ENCODE measurements at regions not wholly inside any gene's neighbourhood (a gene's known extent, or its start where the extent isn't known, plus 50 kb on each side); places are given as distances from the start of the nearest gene placed in this dataset.
A peak's percentile ranks its signal among the peaks of the same experiment; 100 is the strongest.

DNA sequence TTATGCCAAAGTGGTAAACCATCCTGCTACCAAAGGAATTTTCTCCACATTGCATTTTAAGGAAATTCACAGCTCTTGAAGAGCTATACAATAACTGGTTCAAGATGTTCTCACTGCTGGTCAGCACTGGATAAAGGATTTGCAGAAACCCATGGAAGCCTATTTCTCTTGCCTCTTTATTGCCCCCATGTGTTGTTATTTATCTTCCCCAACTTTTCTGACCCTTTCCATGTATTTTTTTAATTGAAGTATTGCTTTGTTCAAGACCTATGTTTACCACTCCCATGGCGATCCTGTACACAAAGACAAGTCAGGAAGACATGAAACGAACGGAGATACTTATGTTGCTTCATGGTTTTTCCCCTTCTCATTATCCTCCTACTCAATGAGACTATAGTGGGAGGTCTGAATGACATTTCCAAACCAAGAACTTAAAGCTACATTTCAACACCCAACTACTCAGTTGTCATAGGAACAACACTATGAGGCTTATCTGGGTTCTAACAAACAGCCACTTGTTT is 566.4 kb upstream of the DIPK2B start:
- DNase-seq: peak; percentile 72

DNA sequence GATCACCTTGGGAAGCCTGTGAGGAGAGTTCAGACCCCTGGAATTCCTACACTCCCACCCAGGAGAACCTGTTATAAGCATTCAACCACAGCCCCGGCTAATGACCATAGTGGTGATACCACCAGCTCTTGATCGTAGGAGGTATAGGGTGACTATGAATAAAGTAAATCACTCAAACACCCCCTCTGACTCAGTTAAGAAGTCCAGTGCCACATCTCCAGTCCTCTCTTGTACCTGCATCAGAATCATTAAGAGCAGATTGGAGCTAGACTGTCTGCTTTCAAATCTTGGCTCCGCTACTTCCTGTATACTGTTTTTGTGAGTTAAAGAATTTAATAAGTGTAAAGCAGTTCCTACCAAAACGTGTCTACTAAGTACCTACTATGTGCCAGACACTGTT is 565.1 kb upstream of the DIPK2B start:
- DNase-seq: no peak

DNA sequence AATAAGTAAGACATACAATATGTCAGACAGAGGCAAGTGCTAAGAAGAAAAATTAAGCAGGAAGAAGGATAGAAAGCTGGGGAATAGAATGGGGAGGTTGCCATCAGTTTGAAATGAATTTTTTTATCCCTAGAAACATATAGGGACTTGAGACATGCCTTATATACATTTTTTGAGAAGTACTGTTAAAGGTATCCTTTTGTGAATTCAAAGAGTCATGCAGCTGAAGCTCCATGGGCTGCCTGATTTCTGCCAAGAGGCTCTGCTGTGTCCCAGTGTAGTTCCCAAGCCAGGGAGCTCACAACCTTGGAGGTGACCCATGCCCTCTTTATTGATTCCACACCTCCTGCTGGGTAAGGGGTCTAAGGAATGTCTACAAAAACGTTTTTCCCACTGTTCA is 564.6 kb upstream of the DIPK2B start:
- no peak for DNase-seq

DNA sequence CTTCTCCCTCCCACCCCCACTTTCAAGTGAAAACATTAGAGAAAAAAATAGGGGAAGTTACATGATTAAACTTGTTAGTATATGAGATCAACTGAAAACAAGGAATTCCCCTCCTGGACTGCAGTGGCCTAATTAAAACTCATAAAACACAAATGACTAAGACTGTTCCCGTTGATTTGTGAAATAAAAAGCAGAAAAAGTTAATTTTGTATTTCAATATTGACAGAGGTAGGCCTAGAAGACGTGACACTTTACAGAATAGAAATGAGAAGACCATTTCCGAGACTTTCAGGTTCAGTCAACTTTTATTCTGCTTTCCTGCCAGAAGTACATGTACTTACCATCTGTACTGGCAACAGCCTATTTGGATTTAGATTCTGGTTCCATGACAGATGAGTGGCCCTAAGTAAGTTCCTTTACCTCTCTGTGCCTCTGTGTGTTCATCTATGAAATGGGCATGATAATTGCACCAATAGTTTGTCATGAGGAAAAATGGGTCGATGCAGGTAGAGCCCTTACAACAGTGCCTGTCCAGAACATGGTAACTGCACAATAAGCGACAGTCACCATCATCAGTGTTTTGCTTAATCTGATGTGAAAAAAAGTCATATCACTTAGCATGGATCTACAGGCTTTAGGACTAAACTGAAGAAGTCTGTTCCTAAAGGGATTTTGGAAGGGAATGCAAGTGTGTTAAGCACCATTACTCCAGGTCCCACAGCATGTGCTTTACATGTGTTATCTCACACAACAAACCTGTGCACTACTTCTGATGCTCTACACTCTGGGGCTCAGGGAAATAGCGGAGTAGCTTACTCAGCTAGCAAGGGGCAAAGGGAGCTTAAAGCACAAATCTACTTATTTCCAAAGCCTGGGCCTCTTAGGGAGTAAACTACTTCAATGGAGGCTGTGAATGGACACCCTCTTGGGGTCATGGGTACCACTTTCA is 562.3 kb upstream of the DIPK2B start:
- peak; percentile 73 for DNase-seq

DNA sequence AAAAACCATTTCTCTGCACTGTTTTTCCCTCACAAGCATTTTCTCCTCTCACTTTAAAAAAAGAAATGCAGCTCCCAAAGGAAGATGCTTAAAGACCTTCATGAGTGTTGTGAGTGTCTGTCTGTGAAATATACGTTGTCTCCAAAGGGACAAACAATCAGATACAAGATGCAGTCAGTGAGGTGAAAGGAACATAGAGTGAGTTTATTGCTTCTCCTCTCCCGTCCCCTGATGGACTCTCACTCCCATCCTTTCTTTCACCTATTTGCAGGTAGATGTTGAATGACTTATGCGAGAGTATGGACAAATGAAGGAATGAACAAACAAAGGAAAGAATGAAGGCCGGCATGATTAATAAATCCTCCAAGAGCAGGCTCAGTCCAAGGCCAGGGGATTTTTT is 561.2 kb upstream of the DIPK2B start:
- DNase-seq: no peak

DNA sequence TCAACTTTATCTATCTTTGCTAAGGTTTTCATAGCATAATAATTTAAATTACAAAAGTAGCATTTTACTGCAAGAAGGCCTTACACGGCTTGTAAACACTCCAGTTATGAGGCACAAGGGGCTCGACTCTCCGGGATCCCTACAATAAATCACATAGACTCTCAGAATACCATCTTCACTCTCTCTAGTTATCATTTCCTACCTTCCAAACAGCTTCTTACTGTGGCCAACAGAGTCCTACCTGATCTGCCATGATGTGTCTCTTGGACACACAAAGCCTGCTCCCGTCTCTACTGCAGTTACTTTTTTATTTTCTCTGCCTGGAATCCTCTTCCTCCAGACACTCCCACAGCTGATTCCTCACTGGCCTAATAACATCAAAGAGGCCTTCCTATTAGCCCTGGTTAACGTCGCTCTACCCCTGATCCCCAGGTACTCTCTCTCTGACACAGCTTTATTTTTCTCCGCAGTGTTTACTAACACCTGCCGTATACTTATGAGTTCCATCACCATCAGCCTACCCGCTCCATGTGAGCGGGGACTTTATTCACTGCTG is 559.6 kb upstream of the DIPK2B start:
- DNase-seq: no peak

DNA sequence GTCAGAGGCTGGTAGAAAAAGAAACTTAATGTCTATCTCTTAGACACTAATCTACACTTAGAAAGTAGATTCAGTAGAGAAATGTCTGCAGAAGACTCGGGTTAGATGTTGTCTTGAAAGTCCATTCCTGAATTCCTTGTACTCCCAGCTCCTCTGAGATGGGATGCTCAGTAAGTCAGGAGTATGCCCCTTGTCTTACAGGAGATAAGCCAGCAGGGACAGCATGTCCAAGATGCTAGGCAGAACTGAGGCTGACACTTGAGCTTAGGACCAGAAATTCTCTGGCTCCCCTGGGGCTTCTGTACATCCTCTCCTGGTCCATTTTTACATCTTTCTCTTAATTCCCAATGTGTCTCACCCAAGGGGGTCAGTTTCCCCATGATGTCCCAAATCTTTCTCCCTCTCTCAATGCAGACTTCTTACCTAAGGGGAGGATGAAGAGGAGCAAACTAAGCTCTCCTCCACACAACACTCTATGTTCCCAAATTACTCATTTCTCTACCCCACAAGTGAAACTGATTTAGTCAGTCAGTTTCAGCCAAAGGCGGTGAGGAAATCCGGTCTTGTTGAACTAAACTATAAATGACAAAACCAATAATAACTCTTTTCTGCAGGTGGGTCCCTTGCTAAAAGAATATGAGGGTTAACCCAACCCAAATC is 558.2 kb upstream of the DIPK2B start:
- peak; percentile 60 for DNase-seq

DNA sequence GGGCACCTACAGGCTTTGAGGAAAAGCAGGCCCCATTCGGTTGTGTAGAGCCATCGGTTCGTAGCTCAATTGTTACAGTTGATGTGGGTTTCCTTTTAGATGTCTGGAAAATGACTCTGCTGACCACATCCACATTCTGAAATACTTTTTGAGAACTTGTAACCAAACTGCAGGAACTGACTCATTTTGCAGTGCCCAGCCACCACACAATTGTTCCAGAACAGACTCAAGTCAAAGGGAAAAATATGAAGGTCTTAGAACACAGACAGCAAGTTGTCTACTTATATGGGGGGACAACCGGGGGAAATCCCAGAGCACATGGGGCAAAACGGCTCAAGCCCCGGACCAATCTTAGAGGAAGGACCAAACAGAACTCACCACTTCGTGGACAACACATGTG is 557.6 kb upstream of the DIPK2B start:
- DNase-seq: peak; percentile 77

DNA sequence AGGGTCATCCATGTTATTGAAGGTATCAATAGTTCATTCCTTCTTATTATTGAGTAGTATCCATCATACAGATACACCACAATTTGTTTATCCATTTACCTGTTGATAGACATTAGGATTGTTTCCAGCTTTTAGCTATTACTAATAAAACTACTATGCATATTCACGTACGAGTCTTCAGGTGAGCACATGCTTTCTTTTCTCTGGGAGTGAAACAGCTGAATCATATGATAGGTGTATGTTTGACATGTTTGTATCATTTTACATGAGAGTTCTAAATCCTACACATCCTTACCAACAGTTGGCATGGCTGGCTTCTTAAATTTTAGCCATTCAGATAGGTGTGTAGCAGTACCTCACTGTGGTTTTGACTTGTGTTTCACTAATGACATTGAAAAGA is 556.6 kb upstream of the DIPK2B start:
- no peak for DNase-seq

DNA sequence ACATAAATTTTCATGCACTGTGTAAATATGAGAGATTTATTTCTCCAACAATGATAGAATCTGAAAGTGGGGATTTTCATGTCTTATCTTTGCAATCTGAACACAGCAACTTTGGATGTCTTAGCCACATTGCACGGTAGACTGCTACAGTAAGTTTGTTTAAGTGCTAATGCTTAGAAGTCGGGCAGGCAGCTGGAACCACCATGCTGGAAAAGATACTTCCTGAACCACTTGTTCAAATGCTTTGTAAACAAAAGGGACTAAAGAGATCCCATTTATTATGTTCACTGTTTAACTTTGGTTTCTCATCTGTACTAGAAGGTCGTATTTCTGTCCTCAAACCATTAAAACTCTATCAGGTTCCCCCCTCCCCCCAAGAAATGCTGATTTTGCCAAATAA is 555.9 kb upstream of the DIPK2B start:
- DNase-seq: no peak

DNA sequence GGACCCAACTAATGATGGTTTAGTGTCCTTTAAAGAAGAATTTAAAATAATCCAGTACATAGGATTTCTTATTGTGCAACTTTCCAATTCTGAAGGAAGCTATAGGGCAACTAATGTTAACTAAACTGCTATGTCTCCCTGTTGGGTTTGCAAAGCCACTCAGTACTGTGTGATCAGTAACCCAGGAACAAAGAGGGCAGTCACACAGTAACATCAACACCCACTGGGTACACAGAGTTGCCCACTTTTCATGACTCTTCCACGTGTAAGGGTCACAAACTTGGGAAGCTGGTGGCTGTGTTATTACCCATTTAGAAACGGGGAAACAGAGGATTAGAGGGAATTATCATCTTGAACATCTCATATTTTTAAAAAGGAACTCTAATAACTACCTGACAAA is 555.0 kb upstream of the DIPK2B start:
- no peak for DNase-seq

DNA sequence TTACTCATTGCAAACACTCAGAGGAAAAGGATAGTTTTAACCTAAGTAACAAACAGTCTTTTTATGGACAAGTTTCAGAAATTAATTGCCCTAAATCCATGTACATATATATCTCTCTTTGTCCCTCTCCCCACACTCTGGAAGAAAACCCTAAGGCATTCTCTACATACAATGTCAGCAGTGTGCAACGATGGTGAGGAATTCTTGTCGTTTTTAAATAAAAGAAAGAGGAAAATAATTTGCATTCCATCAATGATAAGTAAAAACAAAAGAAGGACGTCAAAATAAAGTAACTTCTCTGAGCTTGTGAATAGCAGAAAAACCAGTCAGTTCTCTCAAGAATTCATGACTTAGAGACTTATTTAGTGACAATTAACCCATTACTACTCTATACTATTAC is 550.5 kb upstream of the DIPK2B start:
- no peak for DNase-seq

DNA sequence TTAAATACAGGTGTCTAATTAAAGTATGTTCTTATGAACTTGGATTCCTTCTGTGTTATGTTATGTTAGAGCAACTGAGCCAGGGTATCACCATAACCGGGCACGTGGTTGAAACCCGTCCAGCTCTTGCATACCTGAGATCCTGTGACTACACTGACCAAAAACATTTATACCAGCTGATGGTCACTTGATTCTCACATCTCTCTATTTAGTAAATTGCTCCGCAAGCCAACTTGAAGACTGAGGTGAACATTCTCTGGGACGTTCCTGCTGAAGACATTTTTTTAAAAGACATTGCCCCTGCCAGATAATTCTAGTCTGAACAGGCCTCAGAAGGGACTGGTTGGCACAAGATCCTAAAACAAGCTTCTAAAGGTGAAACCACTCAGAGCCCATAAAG is 550.0 kb upstream of the DIPK2B start:
- DNase-seq: no peak

DNA sequence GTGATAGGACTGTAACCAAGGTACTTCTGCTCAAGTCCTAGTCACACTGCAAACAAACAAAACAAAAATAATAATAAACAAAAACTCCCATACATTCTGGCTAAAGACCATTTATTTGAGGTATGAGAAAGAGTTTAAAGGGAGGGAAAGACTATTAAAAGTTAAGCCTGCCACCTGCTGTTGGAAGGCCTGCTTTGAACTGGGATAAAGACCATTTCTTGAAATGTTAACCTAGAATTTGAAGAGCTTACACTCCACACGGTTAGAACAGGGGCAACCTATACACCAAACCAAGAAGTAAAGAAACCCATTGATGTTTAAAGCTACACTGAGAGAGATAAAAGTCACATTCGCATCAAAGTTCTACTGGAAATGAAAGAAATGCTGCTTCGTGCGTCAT is 548.7 kb upstream of the DIPK2B start:
- DNase-seq: no peak

DNA sequence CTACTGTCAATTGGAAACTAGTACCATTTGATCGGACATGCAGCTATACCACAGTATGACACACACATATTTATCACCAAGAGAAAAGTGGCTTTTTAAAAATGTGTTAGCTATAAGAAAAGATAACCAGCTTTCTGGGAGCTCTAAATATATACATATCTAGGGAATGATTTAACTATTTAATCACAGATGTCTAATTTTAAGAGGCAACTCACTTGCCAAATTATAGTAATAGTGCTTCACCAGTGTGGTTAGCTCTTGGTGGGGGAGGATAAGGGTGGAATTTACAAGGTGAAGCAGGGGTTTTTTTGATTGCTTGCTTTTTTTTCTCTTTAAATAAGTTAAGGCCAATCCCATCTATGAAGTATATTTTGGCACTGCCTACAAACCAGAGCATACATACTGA is 547.7 kb upstream of the DIPK2B start:
- no peak for DNase-seq

DNA sequence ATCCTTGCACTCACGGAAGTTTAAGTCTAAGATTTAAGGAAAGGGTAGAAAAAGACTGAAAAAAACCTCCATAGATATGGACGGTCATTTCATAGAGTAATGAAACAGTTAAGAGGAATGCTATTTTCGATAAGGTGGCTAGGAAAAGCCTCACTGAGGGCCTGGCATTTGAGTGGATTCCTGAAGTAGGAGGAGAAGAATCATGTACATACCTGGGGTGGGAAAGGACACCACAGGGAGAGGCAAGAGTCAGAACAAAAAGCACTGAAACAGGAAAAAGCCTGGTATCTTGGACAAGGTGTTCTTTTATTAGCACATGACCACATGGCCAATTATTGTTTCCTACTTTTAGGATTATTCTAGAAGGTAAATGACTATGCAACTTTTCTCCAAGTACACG is 547.2 kb upstream of the DIPK2B start:
- DNase-seq: no peak

DNA sequence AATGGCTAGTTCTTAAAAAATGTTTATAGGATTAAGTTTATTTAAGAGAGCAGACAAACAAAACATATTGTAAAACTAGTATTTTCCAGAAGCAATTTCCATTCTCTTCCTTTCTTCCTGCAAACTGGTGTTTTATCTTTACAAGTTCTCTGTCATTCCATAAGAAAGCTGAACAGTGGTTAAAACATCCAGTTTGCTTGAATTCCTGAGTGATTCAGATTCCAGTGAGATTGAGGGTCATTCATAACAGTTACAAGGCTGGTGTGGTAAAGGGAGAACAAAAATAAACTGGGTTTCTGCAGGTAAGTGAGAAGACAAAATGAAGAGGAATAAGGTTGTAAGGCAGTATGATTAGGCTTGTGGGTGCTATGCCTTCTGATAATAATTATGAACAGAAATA is 544.8 kb upstream of the DIPK2B start:
- DNase-seq: no peak

DNA sequence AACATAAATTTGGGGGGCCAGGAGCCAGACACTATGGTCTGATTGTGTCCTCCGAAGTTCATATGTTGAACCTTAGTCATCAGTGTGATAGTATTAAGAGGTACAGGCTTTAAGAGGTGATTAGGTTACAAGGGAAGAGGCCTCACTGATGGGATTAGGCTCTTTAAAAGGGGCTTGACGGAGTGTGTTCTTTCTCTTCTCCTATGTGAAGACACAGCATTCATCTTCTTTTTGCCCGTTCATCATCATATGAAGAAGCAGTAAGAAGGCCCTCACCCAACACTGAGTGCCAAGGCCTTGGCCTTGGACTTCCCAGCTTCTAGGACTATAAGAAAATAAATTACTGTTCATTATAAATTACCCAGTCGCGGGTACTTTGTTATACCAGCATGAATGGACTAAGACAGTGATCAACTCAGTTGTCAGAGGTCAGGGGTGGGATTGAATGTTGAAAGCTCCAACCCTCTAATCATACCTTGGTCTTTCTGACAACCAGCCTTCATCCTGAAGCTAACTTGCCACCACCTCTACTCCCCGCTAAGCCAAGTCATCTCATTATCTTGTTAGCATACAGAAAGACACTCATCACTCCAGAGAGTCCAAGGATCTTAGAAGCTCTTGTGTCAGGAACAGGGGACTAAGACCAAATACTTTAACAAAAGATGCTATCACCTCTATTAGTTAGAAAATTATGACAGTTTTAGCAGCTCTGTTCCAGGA is 543.4 kb upstream of the DIPK2B start:
- no peak for DNase-seq

DNA sequence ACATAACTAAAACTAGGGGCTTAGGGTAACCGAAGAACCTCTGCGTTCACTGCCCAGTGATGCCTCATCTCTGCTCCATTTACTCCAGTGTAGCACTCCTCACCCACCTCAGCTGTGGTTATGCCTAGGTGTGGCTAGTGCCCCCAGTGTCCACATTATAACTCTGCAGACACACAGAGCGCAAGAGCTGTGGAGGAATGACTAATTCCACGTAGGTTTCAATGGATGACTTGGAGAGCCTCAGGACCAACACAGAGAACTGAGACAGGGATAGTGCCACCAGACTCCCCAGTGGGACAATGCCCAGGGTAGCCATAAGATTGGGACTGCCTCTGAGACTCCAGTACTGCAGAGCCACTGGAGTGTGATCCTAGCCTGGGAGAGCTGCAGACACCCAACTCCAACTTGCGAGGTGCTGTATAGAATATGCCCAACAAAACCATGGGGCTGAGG is 542.4 kb upstream of the DIPK2B start:
- no peak for DNase-seq

DNA sequence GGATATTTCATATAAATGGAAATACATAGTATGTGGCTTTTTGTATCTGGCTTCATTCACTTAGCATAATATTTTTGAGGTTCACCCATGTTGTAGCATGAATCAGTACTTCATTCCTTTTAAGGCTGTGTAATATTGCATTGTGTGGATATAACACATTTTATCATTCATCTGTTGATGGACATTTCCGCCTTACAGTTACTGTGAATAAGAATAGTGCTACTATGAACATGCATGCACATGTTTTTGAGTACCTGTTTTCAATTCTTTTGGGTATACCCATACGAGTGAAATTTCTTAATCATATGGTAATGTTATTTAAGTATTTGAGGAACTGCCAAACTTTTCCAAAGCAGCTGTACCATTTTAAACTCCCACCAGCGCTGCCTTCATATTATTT is 539.6 kb upstream of the DIPK2B start:
- no peak for DNase-seq

DNA sequence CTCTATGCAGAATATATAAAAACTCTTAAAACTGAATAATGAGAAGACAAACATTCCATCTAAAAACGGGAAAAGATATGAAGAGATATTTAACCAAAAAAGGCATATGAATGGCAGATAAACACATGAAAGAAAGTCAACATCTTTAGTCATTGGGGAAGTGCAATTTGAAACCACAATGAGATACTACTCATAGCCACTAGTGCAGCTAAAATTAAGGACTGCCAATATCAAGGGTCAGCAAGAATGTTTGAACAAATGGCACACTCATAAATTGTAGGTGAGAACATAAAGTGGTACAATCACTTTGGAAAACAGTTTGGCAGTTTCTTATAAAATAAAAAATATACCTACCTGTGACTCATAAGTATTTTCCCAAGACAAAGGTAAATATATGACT is 534.9 kb upstream of the DIPK2B start:
- DNase-seq: no peak

DNA sequence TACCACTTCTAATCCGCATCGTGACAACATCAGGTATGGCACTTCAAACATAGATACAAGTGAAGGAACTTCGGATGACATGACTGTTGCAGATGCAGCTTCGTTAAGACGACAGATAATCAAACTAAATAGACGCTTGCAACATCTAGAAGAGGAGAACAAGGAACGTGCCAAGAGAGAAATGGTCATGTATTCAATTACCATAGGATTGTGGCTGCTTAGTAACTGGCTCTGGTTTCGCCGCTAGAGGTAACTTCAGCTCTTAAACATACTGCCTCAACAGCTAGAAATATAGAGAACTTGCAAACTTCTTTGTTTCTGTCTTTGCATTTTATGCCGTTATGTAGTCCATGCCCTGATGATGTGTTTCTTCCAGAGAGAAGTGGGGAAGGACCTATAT is 530.8 kb upstream of the DIPK2B start:
- no peak for DNase-seq

DNA sequence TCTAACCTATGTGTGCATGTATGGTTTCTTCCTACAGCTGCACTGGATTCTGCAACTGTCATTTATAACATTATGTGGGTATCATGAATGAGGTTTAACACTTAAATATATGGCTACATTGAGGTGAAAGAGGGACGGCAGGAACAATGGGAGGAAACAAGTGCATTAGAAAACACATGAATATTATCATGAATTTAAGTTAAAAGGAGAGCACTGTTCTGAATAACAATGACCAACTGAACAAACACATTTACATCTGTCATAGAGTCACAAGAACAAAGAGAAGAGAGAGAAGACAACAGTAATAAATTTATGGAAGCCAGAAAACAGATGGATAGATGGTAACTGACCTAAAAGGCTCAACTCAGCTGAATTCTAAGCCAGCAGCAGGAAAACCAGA is 527.1 kb upstream of the DIPK2B start:
- no peak for DNase-seq

All from suppressor macrophage treated with lipopolysaccharide for 4 hours (primary cell).